ENCODE measurements at regions not wholly inside any gene's neighbourhood (a gene's known extent, or its start where the extent isn't known, plus 50 kb on each side); places are given as distances from the start of the nearest gene placed in this dataset.
A peak's percentile ranks its signal among the peaks of the same experiment; 100 is the strongest.

DNA sequence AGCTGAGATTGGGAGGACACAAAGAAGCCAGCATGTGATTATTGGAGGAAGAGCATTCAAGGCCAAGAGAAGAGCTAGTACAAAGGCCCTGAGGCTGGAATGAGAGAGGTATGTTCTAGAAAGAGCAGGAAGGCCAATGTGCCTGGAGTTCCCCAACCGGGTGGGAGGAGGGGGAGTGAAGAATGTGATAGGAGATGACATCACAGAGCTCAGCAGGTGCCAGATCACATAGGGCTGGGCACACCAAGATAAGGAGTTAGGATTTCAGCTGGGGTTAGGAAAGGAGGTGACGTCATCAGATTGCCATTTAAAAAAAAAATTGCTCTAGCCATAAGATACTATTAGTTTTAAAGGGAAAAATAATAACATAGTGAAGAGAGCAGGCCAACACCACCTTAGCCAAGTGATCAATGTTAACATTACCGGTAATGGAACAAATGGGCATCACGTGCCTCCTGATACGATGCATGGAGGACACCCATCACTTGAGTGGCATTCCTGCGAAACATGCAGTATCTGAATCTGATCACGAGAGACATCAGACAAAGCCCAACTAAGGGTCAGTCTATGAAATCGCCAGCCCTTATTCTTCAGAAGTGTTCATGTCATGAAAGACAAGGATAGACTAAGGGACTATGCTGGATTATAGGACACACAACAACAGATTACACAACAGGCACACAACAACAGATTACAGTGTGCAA, 344.3 kb downstream of the BCOR start:
- Histone ChIP-seq H3K9me3 (no peaks in the 10 kb centered on the region), H2AFZ (ENCODE audit: low read depth) (no peak overlapping the region), H4K20me1 (ENCODE audit: insufficient read depth) (no peaks in the 10 kb centered on the region), H3K27ac (ENCODE audit: low read depth in 2 of 2, low read length in 1 of 2) (no peak overlapping the region), H3K27me3 (ENCODE audit: insufficient read depth) (no peaks in the 10 kb centered on the region), H3K36me3 (replicated peaks in 1 of 2; ENCODE audit: control insufficient read depth in 1 of 2, insufficient read depth in 2 of 2, low read length in 1 of 2) (no peaks in the 10 kb centered on the region), H3K4me2 (no peak overlapping the region), H3F3A (replicated peaks; ENCODE audit: insufficient read depth) (peaks cover 21% of the 10 kb centered on the region), H3K79me2 (ENCODE audit: insufficient read depth) (no peaks in the 10 kb centered on the region), H3K9me2 (no peaks in the 10 kb centered on the region), H3K9ac (no peak overlapping the region), H3K4me1 (ENCODE audit: control insufficient read depth in 1 of 2, insufficient read depth in 2 of 2, low read depth in 1 of 2, low read length in 1 of 2) (peaks cover 18 to 20% of the 10 kb centered on the region in 2 experiments; a peak in 3 of 4 replicates), H3K4me3 (ENCODE audit: low read depth in 2 of 2, low read length in 1 of 2) (no peak overlapping the region)
- CTCF ChIA-PET: no interaction called here
- no peak for DNase-seq
- WGBS (ENCODE audit: low lambda C conversion rate): 51% methylated on average over 8 of the region's 8 CpGs
- TF ChIP-seq, protein P1, sequence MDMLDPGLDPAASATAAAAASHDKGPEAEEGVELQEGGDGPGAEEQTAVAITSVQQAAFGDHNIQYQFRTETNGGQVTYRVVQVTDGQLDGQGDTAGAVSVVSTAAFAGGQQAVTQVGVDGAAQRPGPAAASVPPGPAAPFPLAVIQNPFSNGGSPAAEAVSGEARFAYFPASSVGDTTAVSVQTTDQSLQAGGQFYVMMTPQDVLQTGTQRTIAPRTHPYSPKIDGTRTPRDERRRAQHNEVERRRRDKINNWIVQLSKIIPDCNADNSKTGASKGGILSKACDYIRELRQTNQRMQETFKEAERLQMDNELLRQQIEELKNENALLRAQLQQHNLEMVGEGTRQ (IDR thresholded peaks at IDR 0.05; ENCODE audit: borderline replicate concordance, low read depth, low read length): no peak
- TF ChIP-seq TEAD4 (IDR thresholded peaks at IDR 0.05; ENCODE audit: borderline replicate concordance, insufficient read depth): no peak
- no peak for TF ChIP-seq ELF1 (IDR thresholded peaks at IDR 0.05)
- TF ChIP-seq TAF1 (IDR thresholded peaks at IDR 0.05; ENCODE audit: borderline replicate concordance, low read depth, low read length): no peak
- TF ChIP-seq EZH2phosphoT487 (IDR thresholded peaks at IDR 0.05; ENCODE audit: borderline replicate concordance, low read depth): no peak
- TF ChIP-seq, protein P2, sequence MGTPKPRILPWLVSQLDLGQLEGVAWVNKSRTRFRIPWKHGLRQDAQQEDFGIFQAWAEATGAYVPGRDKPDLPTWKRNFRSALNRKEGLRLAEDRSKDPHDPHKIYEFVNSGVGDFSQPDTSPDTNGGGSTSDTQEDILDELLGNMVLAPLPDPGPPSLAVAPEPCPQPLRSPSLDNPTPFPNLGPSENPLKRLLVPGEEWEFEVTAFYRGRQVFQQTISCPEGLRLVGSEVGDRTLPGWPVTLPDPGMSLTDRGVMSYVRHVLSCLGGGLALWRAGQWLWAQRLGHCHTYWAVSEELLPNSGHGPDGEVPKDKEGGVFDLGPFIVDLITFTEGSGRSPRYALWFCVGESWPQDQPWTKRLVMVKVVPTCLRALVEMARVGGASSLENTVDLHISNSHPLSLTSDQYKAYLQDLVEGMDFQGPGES (IDR thresholded peaks at IDR 0.05; ENCODE audit: low read depth, low read length): no peak
- no peak for TF ChIP-seq MEF2A (IDR thresholded peaks at IDR 0.05; ENCODE audit: borderline replicate concordance, low read depth)
- no peak for TF ChIP-seq POLR2AphosphoS5 (IDR thresholded peaks at IDR 0.05; ENCODE audit: low read depth, low read length)
- no peak for TF ChIP-seq NFIC (IDR thresholded peaks at IDR 0.05; ENCODE audit: borderline replicate concordance)
- TF ChIP-seq RXRA (IDR thresholded peaks at IDR 0.05; ENCODE audit: borderline replicate concordance, low read depth): no peak
- TF ChIP-seq FOSL2 (IDR thresholded peaks at IDR 0.05; ENCODE audit: borderline replicate concordance, low read depth): no peak
- TF ChIP-seq RFX5 (IDR thresholded peaks at IDR 0.05; ENCODE audit: low read length): no peak
- POLR2A ChIA-PET: no interaction called here

DNA sequence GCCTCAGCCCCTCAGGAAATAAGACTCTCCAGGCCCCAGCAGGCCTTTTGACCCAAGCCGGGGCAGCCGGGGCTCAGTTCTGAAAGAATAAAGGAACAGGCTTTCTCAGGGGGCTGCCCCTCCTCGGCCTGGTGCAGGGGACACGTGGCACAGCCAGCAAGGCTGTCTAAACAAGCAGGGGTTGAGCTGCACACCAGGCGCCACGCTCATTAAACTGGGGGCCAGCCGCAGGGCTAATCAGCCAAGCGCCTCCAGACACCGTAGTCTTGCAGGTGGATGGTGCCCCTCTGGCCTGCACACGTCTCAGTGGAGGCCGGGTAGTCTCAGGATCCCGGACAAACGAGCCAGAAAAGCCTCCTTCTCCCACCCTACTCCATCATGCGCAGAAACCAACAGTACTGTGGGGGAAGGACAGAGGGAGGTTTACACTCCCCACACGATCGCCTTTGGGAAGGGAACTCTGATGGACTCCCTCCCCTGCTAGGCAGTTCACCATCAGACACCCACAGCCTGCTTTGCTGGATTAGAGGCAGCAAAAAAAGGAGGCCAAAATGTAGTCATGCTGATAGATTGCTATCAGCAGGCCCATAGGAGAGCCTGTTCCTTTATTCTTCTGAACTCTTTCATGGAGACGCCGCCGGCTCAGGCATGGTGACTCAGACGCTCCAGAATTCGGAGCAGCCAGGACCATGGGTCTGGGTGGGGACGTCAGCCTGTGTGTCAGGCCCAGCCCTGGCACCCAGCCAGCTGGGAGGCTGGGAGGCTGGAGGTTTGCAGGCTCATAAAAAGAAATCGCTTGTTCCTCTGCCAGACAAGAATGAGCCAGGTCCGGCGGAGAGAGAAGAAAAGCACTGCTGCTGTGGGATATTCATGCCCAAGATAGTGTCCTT, 342.4 kb downstream of the BCOR start:
- no peaks in the 10 kb centered on the region for H3K9me3 ChIP-seq
- 6% methylated on average over 11 of the region's 25 CpGs for WGBS (ENCODE audit: low lambda C conversion rate)
- CTCF ChIA-PET: interaction anchor here (0.7 kb wide), 1 partner anchor 43 kb away, joined by 3 read pairs; no protein-coding TSS in a partner anchor
- TF ChIP-seq, protein P3, sequence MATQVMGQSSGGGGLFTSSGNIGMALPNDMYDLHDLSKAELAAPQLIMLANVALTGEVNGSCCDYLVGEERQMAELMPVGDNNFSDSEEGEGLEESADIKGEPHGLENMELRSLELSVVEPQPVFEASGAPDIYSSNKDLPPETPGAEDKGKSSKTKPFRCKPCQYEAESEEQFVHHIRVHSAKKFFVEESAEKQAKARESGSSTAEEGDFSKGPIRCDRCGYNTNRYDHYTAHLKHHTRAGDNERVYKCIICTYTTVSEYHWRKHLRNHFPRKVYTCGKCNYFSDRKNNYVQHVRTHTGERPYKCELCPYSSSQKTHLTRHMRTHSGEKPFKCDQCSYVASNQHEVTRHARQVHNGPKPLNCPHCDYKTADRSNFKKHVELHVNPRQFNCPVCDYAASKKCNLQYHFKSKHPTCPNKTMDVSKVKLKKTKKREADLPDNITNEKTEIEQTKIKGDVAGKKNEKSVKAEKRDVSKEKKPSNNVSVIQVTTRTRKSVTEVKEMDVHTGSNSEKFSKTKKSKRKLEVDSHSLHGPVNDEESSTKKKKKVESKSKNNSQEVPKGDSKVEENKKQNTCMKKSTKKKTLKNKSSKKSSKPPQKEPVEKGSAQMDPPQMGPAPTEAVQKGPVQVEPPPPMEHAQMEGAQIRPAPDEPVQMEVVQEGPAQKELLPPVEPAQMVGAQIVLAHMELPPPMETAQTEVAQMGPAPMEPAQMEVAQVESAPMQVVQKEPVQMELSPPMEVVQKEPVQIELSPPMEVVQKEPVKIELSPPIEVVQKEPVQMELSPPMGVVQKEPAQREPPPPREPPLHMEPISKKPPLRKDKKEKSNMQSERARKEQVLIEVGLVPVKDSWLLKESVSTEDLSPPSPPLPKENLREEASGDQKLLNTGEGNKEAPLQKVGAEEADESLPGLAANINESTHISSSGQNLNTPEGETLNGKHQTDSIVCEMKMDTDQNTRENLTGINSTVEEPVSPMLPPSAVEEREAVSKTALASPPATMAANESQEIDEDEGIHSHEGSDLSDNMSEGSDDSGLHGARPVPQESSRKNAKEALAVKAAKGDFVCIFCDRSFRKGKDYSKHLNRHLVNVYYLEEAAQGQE (IDR thresholded peaks at IDR 0.05; ENCODE audit: low read depth, low read length): no peak
- TF ChIP-seq YY1 (IDR thresholded peaks at IDR 0.05; ENCODE audit: low read depth): peak; percentile 59; the same call in 1 of the 2 replicates
- peak in 1 of 2 experiments; percentile 81; a peak in 2 of 4 replicates for TF ChIP-seq EP300 (IDR thresholded peaks at IDR 0.05; ENCODE audit: borderline replicate concordance in 1 of 2, low read depth in 1 of 2, low read length in 1 of 2)
- no peak for TF ChIP-seq SMC3 (IDR thresholded peaks at IDR 0.05; ENCODE audit: low read depth, low read length)
- TF ChIP-seq, protein P4, sequence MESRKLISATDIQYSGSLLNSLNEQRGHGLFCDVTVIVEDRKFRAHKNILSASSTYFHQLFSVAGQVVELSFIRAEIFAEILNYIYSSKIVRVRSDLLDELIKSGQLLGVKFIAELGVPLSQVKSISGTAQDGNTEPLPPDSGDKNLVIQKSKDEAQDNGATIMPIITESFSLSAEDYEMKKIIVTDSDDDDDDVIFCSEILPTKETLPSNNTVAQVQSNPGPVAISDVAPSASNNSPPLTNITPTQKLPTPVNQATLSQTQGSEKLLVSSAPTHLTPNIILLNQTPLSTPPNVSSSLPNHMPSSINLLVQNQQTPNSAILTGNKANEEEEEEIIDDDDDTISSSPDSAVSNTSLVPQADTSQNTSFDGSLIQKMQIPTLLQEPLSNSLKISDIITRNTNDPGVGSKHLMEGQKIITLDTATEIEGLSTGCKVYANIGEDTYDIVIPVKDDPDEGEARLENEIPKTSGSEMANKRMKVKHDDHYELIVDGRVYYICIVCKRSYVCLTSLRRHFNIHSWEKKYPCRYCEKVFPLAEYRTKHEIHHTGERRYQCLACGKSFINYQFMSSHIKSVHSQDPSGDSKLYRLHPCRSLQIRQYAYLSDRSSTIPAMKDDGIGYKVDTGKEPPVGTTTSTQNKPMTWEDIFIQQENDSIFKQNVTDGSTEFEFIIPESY (IDR thresholded peaks at IDR 0.05; ENCODE audit: borderline replicate concordance, low read depth): no peak; the same call in none of the 2 replicates

More for the DNA sequence above, 342.4 kb downstream of the BCOR start:
- peaks cover 22% of the 10 kb centered on the region for H3F3A ChIP-seq (replicated peaks; ENCODE audit: insufficient read depth)
- no peak overlapping the region; the same call in 1 of the 2 replicates for H2AFZ ChIP-seq (ENCODE audit: low read depth)
- H3K27ac ChIP-seq (ENCODE audit: low read depth in 2 of 2, low read length in 1 of 2): peak overlapping the region; percentile 70 to 76
- H3K79me2 ChIP-seq (ENCODE audit: insufficient read depth): no peaks in the 10 kb centered on the region
- no peaks in the 10 kb centered on the region for H3K36me3 ChIP-seq (replicated peaks in 1 of 2; ENCODE audit: control insufficient read depth in 1 of 2, insufficient read depth in 2 of 2, low read length in 1 of 2)
- H3K4me2 ChIP-seq: peak overlapping the region; percentile 44; the same call in 1 of the 2 replicates
- no peaks in the 10 kb centered on the region for H3K9me2 ChIP-seq
- 0 out of 2 replicates have a peak overlapping the region, but pooled peaks have one; percentile 20 for H3K9ac ChIP-seq
- peak; percentile 50 for DNase-seq
- no peaks in the 10 kb centered on the region for H3K27me3 ChIP-seq (ENCODE audit: insufficient read depth)
- H3K4me1 ChIP-seq (ENCODE audit: control insufficient read depth in 1 of 2, insufficient read depth in 2 of 2, low read depth in 1 of 2, low read length in 1 of 2): peaks cover 25 to 31% of the 10 kb centered on the region in 2 experiments; a peak in 3 of 4 replicates
- POLR2A ChIA-PET: no interaction called here
- no peak overlapping the region for H3K4me3 ChIP-seq (ENCODE audit: low read depth in 2 of 2, low read length in 1 of 2)
- no peaks in the 10 kb centered on the region for H4K20me1 ChIP-seq (ENCODE audit: insufficient read depth)
